ENCODE measurements at regions not wholly inside any gene's neighbourhood (a gene's known extent, or its start where the extent isn't known, plus 50 kb on each side); places are given as distances from the start of the nearest gene placed in this dataset.

GRCh38 chr17:77379832-77380231, 239.1 kb downstream of the SEC14L1 start:
- TF ChIP-seq, protein P1, sequence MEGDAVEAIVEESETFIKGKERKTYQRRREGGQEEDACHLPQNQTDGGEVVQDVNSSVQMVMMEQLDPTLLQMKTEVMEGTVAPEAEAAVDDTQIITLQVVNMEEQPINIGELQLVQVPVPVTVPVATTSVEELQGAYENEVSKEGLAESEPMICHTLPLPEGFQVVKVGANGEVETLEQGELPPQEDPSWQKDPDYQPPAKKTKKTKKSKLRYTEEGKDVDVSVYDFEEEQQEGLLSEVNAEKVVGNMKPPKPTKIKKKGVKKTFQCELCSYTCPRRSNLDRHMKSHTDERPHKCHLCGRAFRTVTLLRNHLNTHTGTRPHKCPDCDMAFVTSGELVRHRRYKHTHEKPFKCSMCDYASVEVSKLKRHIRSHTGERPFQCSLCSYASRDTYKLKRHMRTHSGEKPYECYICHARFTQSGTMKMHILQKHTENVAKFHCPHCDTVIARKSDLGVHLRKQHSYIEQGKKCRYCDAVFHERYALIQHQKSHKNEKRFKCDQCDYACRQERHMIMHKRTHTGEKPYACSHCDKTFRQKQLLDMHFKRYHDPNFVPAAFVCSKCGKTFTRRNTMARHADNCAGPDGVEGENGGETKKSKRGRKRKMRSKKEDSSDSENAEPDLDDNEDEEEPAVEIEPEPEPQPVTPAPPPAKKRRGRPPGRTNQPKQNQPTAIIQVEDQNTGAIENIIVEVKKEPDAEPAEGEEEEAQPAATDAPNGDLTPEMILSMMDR (IDR thresholded peaks at IDR 0.05), result no peak
- no peak for TF ChIP-seq POLR2AphosphoS5 (IDR thresholded peaks at IDR 0.05)
- no peak for TF ChIP-seq POLR2A (IDR thresholded peaks at IDR 0.05)
- TF ChIP-seq EP300 (IDR thresholded peaks at IDR 0.05; ENCODE audit: low read depth), result no peak

Data from transverse colon (tissue), 4 donors.